HG03095 (cell line): ENCODE measurements at regions not wholly inside any gene's neighbourhood (a gene's known extent, or its start where the extent isn't known, plus 50 kb on each side); places are given as distances from the start of the nearest gene placed in this dataset.

ENCODE experiments used
- ATAC-seq: cut with Tn5 transposase; IDR thresholded peaks from one replicate; pipeline ENCODE4 v1.9.1; 2021; ENCODE audit warnings: moderate library complexity; ENCODE audit not compliant: unreplicated experiment

- no peak for ATAC-seq
These were observed 63.3 kb upstream of the ZC3H11B start for GRCh38 chr1:219676012-219676765.

- ATAC-seq: no peak
These were observed 57.7 kb upstream of the ZC3H11B start for GRCh38 chr1:219670426-219671149.

GRCh38 chr1:219669556-219669955 is 56.7 kb upstream of the ZC3H11B start:
- ATAC-seq: no peak

GRCh38 chr1:219669042-219669441 is 56.1 kb upstream of the ZC3H11B start:
- no peak for ATAC-seq

- ATAC-seq: no peak
These were observed 55.5 kb upstream of the ZC3H11B start for GRCh38 chr1:219668446-219668845.

- ATAC-seq: no peak
These were observed 53.3 kb upstream of the ZC3H11B start for GRCh38 chr1:219666242-219666641.

- no peak for ATAC-seq
These were observed 52.2 kb upstream of the ZC3H11B start for GRCh38 chr1:219665089-219665488.

GRCh38 chr1:219664310-219665029 is 51.6 kb upstream of the ZC3H11B start:
- no peak for ATAC-seq
